Muscle of arm (tissue), 1 donor: ENCODE measurements at regions not wholly inside any gene's neighbourhood (a gene's known extent, or its start where the extent isn't known, plus 50 kb on each side); places are given as distances from the start of the nearest gene placed in this dataset.
A peak's percentile ranks its signal among the peaks of the same experiment; 100 is the strongest.
"Not testable (repeated sequence)": the region's sequence is repeated elsewhere in the genome, so short reads cannot be mapped to it uniquely, and the experiment has no call there.

Experiments used
- DNase-seq: peaks from one replicate; pipeline ENCODE4 v3.0.0-alpha.2; 2013

GRCh38 chr2:87315183-87315902 is 293.7 kb upstream of the PLGLB1 start:
- not testable (repeated sequence) for DNase-seq

DNA sequence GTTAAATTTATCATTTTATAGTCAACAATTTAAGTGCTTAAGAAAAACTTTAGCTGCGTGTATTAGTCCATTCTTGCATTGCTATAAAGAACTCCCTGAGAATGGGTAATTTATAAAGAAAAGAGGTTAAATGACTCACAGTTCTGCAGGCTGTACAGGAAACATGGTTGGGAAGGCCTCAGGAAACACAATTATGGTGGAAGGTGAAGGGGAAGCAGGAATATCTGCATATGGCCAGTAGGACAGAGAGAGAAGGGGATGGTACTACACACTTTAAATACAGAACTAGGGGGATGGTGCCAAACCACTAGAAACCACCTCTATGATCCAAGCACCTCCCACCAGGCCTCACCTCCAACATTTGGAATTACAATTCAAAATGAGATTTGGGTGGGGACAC is 295.5 kb upstream of the PLGLB1 start:
- DNase-seq: not testable (repeated sequence)

GRCh38 chr2:87318814-87319491 is 297.3 kb upstream of the PLGLB1 start:
- DNase-seq: not testable (repeated sequence)

GRCh38 chr2:87319705-87320104 is 298.1 kb upstream of the PLGLB1 start:
- not testable (repeated sequence) for DNase-seq

DNA sequence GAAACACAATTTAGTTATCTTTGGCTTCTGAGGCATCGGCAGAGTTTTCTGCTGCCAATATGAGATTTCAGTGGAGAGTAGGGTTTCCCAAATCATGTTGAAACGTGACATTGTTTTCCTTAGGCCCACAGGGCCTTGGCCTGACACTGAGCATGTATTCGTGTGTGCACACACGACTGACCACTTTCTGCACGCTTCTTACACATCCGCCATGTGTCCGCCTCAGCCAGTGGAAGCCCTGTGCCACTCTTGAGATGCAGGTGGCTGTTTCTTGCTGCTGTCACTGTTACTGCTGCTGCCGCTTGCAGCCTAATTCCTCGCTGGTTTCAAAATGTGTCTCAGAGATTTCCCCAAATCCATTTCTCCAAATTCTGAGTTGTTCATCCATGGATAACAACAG is 299.6 kb upstream of the PLGLB1 start:
- DNase-seq: not testable (repeated sequence)

DNA sequence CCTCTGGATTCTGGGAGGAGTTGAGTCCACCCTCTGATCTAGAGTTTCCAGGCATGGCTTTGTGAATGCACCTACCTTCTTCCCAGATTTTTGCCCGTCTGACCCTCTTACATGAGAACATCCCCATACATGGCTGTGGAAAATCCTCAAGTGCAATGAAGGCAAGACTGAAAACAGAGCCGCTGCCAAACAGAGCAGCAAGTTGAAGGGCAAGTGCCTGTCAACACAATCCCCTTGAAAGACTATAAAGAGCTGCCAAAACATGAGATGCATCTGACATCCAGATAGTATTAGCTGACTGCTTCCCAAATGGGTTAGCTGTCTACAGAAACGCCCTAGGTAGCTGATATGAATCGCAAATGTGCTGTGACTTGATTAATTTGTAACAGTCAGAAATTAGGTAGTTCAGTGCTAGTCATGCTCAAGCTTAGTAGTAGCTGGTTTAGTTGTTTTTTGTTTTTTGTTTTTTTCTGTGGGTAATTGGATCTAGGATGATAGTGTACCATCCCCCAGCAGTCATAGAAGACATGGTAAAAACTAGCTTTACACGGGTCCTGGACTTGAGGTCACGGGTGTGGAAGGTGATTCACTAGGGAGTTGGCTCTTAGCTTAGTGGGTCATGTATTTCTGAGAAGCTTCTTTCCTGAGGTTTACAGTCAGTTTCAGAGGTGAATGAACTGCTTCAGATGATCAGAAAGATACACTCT is 302.8 kb upstream of the PLGLB1 start:
- not testable (repeated sequence) for DNase-seq

- not testable (repeated sequence) for DNase-seq
These were observed 303.6 kb upstream of the PLGLB1 start for GRCh38 chr2:87325042-87325910.

GRCh38 chr2:87325911-87326294 is 304.3 kb upstream of the PLGLB1 start:
- DNase-seq: not testable (repeated sequence)

DNA sequence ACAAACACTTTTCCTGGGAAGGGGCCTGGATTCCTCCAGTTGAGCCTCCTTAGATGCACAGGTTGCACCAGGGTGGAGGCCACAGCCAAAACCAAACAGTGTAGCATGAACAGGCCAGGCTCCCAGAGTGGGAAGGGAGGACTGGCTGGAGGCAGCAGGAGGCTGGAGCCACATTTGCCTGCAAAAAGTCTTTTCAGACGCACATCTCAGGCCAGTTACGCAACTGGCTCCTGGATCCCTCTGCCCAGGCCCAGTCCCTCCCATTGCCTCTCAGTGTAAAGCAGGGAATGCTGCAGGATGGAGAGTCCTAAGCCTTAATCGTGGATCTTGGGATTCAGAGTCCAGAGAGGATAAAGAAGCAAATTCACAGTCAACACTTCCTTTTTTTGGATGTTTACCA is 305.1 kb upstream of the PLGLB1 start:
- not testable (repeated sequence) for DNase-seq

DNA sequence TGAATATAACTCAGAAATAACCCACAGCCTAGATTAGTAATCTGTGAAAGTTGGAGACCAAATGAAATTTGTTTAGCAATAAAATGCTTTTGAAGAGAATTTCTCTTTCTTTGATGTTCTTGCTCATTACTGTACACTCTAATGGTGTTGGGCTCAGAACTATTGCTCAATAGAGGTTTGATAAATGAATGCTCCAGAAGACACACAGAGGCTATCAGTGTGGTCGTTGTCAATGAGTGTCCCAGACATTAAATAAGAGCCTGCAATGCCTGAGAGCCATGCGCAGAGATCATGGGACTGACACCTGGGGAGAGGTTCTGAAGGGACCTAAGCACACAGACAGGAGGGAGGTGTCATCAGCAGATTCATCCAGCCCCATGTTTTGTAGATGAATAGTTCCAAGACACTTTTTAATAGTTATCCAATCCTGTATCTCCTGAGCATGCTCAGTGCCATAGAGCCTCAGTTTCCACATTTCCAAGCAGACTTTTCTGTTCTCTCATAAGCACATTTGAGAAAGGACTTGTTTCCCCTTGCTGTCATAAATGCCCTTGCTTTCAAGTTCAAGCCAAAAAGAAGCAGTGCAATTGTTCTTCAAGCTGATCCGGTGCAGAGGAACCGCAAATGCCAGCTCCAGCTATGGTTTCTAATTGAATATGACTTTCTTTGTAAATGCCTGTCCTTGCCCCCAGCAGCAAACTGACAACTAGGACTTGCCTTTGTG is 306.2 kb upstream of the PLGLB1 start:
- not testable (repeated sequence) for DNase-seq

GRCh38 chr2:87329529-87329928 is 307.9 kb upstream of the PLGLB1 start:
- not testable (repeated sequence) for DNase-seq

DNA sequence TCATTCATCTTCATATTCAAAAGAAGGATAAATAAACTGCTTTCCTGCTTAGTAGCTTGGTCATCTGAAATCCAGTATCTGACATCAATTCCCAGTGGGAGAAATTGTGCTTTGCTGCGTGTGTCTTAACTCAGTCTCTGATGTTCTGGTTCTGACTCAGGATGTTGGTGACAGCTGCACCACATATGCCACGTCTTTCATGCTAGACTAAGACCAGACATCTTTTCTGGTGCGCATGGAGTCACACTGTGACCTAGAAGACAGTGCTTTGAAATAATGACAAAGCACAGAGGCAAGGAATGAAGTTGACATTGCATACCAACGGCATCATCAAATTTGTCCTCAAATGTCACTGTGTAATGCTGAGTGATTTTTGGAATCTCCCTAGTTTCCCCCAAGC is 308.8 kb upstream of the PLGLB1 start:
- DNase-seq: not testable (repeated sequence)

GRCh38 chr2:87331940-87332583 is 310.4 kb upstream of the PLGLB1 start:
- not testable (repeated sequence) for DNase-seq

- not testable (repeated sequence) for DNase-seq
These were observed 313.2 kb upstream of the PLGLB1 start for GRCh38 chr2:87334888-87335287.

DNA sequence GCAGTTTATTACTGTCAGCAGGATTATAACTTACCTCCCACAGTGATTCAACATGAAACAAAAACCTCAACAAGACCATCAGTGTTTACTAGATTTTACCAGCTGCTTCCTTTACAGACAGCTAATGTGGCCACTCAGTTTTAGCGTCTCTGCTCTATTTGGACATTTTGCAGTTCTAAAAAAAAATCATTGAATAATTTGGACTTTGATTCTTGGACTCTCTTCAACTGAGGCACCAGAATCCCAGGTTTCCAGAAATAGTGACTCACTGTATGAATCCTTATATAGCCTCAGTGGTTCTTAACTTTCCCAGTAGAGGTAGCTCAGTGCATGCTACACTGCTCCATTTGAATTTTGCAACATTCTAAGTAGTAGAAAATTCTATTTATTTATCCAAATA is 317.4 kb upstream of the PLGLB1 start:
- not testable (repeated sequence) for DNase-seq

DNA sequence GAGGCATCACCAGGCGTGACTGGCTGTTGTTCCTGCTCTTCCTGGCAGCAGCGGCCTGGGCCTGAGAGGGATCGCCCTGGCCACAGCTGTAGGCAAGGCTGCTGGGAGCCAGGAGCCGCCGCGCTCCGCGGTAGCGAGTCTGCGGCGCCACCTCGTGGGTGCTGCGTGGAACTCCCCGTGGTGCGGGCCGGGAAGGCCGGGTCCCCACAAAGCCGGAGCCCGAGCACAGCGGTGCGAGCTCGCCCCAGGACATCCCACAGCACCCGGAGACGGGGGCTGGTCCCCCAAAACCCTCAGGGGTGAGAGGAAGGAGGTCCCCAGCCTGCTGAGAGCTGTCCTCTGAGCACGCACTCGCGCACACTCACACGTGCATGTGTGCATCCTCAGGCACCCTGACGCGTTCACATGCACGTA is 320.0 kb upstream of the PLGLB1 start:
- peak; percentile 44 for DNase-seq

DNA sequence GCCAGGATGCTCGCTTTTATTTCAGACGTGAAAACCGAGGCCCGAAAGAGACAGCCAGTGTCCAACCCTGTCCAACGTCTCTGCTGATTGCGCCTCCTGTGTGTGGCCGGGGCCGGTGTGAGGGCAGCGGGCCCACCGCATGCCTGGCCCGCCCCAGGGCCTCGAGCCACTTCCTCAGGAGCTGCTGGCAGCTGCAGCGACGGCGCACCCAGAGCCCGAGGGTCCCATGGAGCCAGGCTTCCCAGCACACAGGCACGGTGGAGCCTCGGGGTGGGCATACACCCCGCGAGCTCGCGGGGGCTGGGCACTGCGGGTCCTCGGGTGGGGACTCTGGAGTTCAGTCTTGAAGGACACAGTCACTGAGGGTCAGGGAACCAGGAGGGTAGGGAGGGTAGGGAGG is 320.5 kb upstream of the PLGLB1 start:
- DNase-seq: not testable (repeated sequence)

DNA sequence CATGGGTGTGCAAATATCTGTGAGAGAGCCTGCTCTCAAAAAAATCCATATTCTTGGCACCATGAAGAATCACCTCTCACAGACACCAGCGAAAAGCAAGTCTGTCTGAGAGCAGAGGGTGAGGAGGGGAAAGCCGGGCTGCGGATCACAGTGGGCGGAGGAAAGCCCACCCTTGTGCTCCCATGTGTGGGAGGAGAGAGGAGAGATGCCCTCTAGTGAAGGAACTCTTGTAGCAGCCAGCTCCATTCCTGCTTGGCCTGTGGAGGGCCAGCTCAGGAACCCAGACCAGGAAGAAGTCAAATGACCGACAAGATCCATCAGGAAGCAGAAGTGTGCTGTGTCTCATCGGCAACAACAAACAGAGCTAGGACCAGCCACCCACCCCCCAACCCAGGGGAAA is 321.7 kb upstream of the PLGLB1 start:
- DNase-seq: not testable (repeated sequence)

- not testable (repeated sequence) for DNase-seq
These were observed 323.6 kb upstream of the PLGLB1 start for GRCh38 chr2:87345283-87345682.

- not testable (repeated sequence) for DNase-seq
These were observed 326.9 kb upstream of the PLGLB1 start for GRCh38 chr2:87348556-87348955.
